ENCODE measurements at regions not wholly inside any gene's neighbourhood (a gene's known extent, or its start where the extent isn't known, plus 50 kb on each side); places are given as distances from the start of the nearest gene placed in this dataset.
"Not testable (repeated sequence)": the region's sequence is repeated elsewhere in the genome, so short reads cannot be mapped to it uniquely, and the experiment has no call there.

GRCh38 chr3:86562090-86562489, 428.9 kb downstream of the VGLL3 start:
- DNase-seq: no peak

- DNase-seq: no peak
These were observed 429.7 kb downstream of the VGLL3 start for GRCh38 chr3:86561215-86561614.

GRCh38 chr3:86554383-86554782, 436.6 kb downstream of the VGLL3 start:
- DNase-seq: no peak

- no peak for DNase-seq
These were observed 443.3 kb downstream of the VGLL3 start for GRCh38 chr3:86547692-86548091.

- no peak for DNase-seq
These were observed 453.8 kb downstream of the VGLL3 start for GRCh38 chr3:86537171-86537570.

- no peak for DNase-seq
These were observed 471.1 kb downstream of the VGLL3 start for GRCh38 chr3:86519819-86520218.

- DNase-seq: no peak
These were observed 509.3 kb downstream of the VGLL3 start for GRCh38 chr3:86481636-86482035.

GRCh38 chr3:86481031-86481430, 509.9 kb downstream of the VGLL3 start:
- DNase-seq: no peak

- no peak for DNase-seq
These were observed 526.8 kb downstream of the VGLL3 start for GRCh38 chr3:86464180-86464579.

- DNase-seq: no peak
These were observed 539.2 kb downstream of the VGLL3 start for GRCh38 chr3:86451749-86452148.

- no peak for DNase-seq
These were observed 552.4 kb downstream of the VGLL3 start for GRCh38 chr3:86438544-86438943.

GRCh38 chr3:86427343-86427742, 563.6 kb downstream of the VGLL3 start:
- DNase-seq: no peak

- no peak for DNase-seq
These were observed 569.8 kb downstream of the VGLL3 start for GRCh38 chr3:86420990-86421739.

GRCh38 chr3:86418861-86419260, 572.1 kb downstream of the VGLL3 start:
- no peak for DNase-seq

- no peak for DNase-seq
These were observed 574.6 kb downstream of the VGLL3 start for GRCh38 chr3:86416334-86416733.

GRCh38 chr3:86413645-86414044, 577.3 kb downstream of the VGLL3 start:
- DNase-seq: no peak

- DNase-seq: no peak
These were observed 580.4 kb downstream of the VGLL3 start for GRCh38 chr3:86410587-86410986.

- DNase-seq: not testable (repeated sequence)
These were observed 601.2 kb downstream of the VGLL3 start for GRCh38 chr3:86389759-86390158.

- DNase-seq: no peak
These were observed 602.1 kb downstream of the VGLL3 start for GRCh38 chr3:86388820-86389219.

GRCh38 chr3:86382556-86382955, 608.4 kb downstream of the VGLL3 start:
- DNase-seq: no peak

GRCh38 chr3:86381247-86381646, 609.7 kb downstream of the VGLL3 start:
- no peak for DNase-seq

- DNase-seq: no peak
These were observed 611.7 kb downstream of the VGLL3 start for GRCh38 chr3:86379280-86379679.

GRCh38 chr3:86378829-86379228, 612.1 kb downstream of the VGLL3 start:
- no peak for DNase-seq

GRCh38 chr3:86335566-86335965, 655.4 kb downstream of the VGLL3 start:
- DNase-seq: not testable (repeated sequence)

Data from amygdala (tissue), 56 donors.